ENCODE measurements at regions not wholly inside any gene's neighbourhood (a gene's known extent, or its start where the extent isn't known, plus 50 kb on each side); places are given as distances from the start of the nearest gene placed in this dataset.

DNA sequence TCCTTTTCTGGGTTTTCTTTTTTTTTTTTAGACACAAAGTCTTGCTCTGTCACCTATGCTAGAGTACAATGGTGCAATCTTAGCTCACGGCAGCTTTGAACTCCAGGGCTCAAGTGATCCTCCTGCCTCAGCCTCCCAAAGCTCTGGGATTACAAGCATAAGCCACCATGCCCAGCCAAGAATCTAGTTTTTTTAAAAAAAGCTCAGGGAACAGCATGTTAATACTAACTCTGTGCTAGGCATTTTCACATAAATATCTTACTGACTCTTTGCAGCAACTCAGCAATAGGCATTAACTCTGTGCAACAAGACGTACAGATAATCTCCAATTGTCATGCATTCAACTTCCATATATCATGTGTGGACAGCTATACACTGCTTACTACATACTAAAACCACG, 97.4 kb downstream of the LLPH start:
- TF ChIP-seq, protein P1, sequence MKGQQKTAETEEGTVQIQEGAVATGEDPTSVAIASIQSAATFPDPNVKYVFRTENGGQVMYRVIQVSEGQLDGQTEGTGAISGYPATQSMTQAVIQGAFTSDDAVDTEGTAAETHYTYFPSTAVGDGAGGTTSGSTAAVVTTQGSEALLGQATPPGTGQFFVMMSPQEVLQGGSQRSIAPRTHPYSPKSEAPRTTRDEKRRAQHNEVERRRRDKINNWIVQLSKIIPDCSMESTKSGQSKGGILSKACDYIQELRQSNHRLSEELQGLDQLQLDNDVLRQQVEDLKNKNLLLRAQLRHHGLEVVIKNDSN (IDR thresholded peaks at IDR 0.05), result no peak
- no peak for TF ChIP-seq EP300 (IDR thresholded peaks at IDR 0.05; ENCODE audit: borderline replicate concordance)
- no peak for TF ChIP-seq YY1 (IDR thresholded peaks at IDR 0.05; ENCODE audit: low read depth)
- TF ChIP-seq TEAD4 (IDR thresholded peaks at IDR 0.05), result no peak
- no peak for TF ChIP-seq TAF1 (IDR thresholded peaks at IDR 0.05; ENCODE audit: low read depth)
- no peak for TF ChIP-seq FOXM1 (IDR thresholded peaks at IDR 0.05; ENCODE audit: borderline replicate concordance, low read depth)
- no peak for TF ChIP-seq EGR1 (IDR thresholded peaks at IDR 0.05)

All from Ishikawa (cell line).